OCI-LY7 (cell line): ENCODE measurements at regions not wholly inside any gene's neighbourhood (a gene's known extent, or its start where the extent isn't known, plus 50 kb on each side); places are given as distances from the start of the nearest gene placed in this dataset.

Experiments
- EZH2phosphoT487 ChIP-seq: fragments of 200-600 bp; sonication (generic); IDR thresholded peaks from 2 replicates; pipeline ENCODE4 v1.6.1; 2018; ENCODE audit warnings: low read depth, borderline replicate concordance, mild to moderate bottlenecking, mixed run types, antibody characterized with exemption, low read length, moderate library complexity, mixed read lengths
- TF ChIP-seq, protein P1 (sequence below): fragments of 200-600 bp; sonication (generic); conservative IDR thresholded peaks from 2 replicates; pipeline ENCODE4 v1.5.1; 2014; ENCODE audit warnings: mild to moderate bottlenecking, antibody characterized with exemption, low read length, moderate library complexity, mixed read lengths

GRCh38 chr5:18105449-18105848, 471.2 kb downstream of the TAF11L14 start:
- TF ChIP-seq, protein P1, sequence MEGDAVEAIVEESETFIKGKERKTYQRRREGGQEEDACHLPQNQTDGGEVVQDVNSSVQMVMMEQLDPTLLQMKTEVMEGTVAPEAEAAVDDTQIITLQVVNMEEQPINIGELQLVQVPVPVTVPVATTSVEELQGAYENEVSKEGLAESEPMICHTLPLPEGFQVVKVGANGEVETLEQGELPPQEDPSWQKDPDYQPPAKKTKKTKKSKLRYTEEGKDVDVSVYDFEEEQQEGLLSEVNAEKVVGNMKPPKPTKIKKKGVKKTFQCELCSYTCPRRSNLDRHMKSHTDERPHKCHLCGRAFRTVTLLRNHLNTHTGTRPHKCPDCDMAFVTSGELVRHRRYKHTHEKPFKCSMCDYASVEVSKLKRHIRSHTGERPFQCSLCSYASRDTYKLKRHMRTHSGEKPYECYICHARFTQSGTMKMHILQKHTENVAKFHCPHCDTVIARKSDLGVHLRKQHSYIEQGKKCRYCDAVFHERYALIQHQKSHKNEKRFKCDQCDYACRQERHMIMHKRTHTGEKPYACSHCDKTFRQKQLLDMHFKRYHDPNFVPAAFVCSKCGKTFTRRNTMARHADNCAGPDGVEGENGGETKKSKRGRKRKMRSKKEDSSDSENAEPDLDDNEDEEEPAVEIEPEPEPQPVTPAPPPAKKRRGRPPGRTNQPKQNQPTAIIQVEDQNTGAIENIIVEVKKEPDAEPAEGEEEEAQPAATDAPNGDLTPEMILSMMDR = no peak
- TF ChIP-seq EZH2phosphoT487 = no peak
